ENCODE measurements at regions not wholly inside any gene's neighbourhood (a gene's known extent, or its start where the extent isn't known, plus 50 kb on each side); places are given as distances from the start of the nearest gene placed in this dataset.

DNA sequence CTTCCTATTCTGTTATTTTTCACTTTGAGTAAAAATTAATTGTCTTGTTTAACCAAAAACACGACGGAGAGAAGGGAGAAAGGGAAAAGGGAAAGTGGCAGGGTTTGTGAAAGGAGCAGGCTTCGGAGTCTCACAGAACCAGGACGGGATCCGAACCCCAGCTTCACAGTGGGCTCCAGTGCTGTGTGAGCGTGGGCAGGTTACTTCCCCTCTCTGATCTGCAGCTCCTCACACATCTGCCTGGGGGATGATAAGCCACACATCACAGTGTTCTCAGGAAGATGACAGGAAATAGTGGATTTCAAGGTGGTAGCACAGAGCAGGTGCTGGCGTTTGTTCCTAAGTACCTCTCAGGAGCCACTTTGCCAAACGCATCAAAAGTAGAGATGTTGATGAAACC lies 94.2 kb upstream of the GPR26 start:
- peak; percentile 15 for DNase-seq
- Histone ChIP-seq H3K36me3 (no peaks in the 10 kb centered on the region), H3K4me1 (no peaks in the 10 kb centered on the region), H3K27me3 (peaks cover 0 to 52% (median 20%) of the 10 kb centered on the region in 3 donors), H3K4me3 (no peak overlapping the region), H3K9me3 (no peaks in the 10 kb centered on the region), H3K27ac (no peak overlapping the region)
- TF ChIP-seq, protein P1, sequence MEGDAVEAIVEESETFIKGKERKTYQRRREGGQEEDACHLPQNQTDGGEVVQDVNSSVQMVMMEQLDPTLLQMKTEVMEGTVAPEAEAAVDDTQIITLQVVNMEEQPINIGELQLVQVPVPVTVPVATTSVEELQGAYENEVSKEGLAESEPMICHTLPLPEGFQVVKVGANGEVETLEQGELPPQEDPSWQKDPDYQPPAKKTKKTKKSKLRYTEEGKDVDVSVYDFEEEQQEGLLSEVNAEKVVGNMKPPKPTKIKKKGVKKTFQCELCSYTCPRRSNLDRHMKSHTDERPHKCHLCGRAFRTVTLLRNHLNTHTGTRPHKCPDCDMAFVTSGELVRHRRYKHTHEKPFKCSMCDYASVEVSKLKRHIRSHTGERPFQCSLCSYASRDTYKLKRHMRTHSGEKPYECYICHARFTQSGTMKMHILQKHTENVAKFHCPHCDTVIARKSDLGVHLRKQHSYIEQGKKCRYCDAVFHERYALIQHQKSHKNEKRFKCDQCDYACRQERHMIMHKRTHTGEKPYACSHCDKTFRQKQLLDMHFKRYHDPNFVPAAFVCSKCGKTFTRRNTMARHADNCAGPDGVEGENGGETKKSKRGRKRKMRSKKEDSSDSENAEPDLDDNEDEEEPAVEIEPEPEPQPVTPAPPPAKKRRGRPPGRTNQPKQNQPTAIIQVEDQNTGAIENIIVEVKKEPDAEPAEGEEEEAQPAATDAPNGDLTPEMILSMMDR (IDR thresholded peaks at IDR 0.05): no peak
- no peak for TF ChIP-seq POLR2AphosphoS5 (IDR thresholded peaks at IDR 0.05)
- TF ChIP-seq EP300 (IDR thresholded peaks at IDR 0.05): no peak
- TF ChIP-seq POLR2A (IDR thresholded peaks at IDR 0.05): no peak
- 72 to 82% methylated on average over 8 of the region's 8 CpGs for WGBS, 2 donors
- intact Hi-C loops (cut with DNase I): no loop called here

DNA sequence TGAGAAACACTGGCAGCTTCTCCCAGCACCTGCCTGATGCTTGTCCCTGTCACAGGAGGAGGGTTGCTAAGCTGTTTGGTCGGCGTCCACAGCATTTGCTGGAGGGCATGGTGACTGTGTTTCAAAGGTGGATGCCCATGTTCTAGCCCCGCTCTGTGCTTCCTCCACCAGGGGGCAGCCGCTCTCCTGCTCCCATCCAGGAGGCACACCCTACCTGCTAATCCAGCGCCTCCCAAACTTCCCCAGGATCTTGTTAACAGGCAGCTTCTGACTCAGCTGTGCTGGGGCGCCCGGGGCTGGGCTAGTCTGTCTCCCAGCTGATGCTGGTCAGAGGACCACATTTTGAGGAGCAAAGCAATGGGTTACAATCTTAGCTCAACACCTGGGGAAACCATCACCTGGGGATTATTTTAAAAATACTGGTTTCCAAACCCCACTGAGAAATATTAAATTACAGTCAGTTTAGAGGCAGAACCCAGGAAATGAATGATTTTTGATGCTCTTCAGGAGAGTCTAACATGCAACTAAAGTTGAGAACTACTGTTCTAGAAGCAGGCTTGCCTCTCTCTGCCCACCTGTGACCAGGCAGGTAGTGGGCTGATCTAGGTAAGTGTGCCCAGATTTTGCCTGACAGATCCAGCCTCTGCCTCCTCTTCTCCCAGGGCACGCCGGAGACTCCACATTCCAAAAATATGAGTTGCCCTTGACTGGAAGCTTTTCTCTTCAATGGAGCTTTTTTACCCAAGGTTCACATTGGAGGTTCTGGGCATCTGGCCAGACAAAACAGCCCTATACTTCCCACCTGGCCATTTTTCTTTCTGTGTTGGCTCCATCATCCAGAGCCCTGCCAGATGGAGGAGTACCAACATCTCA lies 92.7 kb upstream of the GPR26 start:
- H3K27me3 ChIP-seq: peaks cover 0 to 46% (median 20%) of the 10 kb centered on the region in 3 donors

DNA sequence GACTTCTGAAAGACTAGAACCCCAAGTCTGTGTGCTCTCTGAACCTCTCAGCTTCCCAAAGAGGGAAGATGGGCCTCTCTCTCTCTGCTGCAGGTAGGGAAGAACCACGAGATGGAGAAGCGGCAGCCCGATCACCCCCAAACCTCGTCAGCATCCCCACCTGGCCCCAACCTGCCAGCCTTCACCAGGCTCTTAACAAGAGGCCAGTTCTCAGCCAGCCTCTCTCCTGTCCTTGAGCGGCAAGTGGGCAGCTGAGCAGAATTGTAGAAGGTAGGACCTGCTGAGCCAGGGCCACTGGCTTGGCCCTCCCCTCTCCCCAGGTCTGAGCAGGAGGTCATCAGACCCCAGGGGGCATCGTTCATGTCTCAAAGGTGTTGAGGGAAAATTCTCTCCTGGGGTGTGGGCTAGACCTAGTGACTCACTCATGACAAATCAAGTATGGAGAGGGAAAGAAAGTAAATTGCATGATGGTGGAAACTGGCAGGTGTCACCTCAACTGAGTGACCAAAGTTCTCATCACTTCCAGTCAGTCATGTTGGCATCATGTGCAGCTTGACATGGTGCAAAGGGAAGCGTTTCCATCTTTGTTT lies 92.0 kb upstream of the GPR26 start:
- Histone ChIP-seq H3K36me3 (no peaks in the 10 kb centered on the region), H3K9me3 (no peaks in the 10 kb centered on the region), H3K27ac (no peak overlapping the region), H3K4me3 (no peak overlapping the region), H3K27me3 (peaks cover 0 to 40% (median 20%) of the 10 kb centered on the region in 3 donors), H3K4me1 (no peaks in the 10 kb centered on the region)
- intact Hi-C loops (cut with DNase I): no loop called here
- WGBS, 2 donors: 73 to 79% methylated on average over 7 of the region's 7 CpGs
- peak; percentile 52 for DNase-seq
- TF ChIP-seq POLR2AphosphoS5 (IDR thresholded peaks at IDR 0.05) (no peak), POLR2A (IDR thresholded peaks at IDR 0.05) (no peak), EP300 (IDR thresholded peaks at IDR 0.05) (no peak)
- TF ChIP-seq, protein P1 (IDR thresholded peaks at IDR 0.05): no peak

More for the DNA sequence above, 92.7 kb upstream of the GPR26 start:
- H3K36me3 ChIP-seq: no peaks in the 10 kb centered on the region
- no peaks in the 10 kb centered on the region for H3K4me1 ChIP-seq
- DNase-seq: peak; percentile 40
- intact Hi-C loops (cut with DNase I): no loop called here
- H3K9me3 ChIP-seq: no peaks in the 10 kb centered on the region
- WGBS, 2 donors: 10 to 22% methylated on average over 9 of the region's 9 CpGs
- no peak overlapping the region for H3K4me3 ChIP-seq
- TF ChIP-seq EP300 (IDR thresholded peaks at IDR 0.05) (no peak), POLR2AphosphoS5 (IDR thresholded peaks at IDR 0.05) (no peak), POLR2A (IDR thresholded peaks at IDR 0.05) (no peak)
- TF ChIP-seq, protein P1 (IDR thresholded peaks at IDR 0.05): no peak
- H3K27ac ChIP-seq: no peak overlapping the region

DNA sequence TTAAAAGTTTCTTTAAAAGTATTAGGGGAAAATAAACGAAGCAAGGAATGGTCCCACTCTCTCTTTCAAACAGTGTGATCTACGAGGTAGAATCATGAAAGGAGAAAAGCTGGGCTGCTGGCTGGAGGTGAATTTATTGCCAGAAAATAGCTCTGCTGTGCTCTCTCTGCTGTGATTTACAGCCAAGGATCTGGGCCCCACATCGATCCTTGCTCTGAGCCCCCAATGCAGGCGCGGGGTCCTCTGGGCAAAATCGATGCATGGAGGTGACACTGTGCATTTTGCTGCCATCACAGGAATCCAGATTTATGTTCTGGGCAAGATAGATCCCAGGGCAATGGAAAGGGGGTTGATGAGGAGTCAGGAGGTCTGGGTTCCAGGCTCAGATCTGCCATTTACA lies 91.0 kb upstream of the GPR26 start:
- no peak overlapping the region for H3K4me3 ChIP-seq
- no peak for DNase-seq
- 68 to 74% methylated on average over 6 of the region's 6 CpGs for WGBS, 2 donors
- intact Hi-C loops (cut with DNase I): no loop called here
- H3K4me1 ChIP-seq: no peaks in the 10 kb centered on the region
- H3K27ac ChIP-seq: no peak overlapping the region
- H3K27me3 ChIP-seq: peaks cover 0 to 31% (median 12%) of the 10 kb centered on the region in 3 donors
- TF ChIP-seq EP300 (IDR thresholded peaks at IDR 0.05) (no peak), POLR2A (IDR thresholded peaks at IDR 0.05) (no peak), POLR2AphosphoS5 (IDR thresholded peaks at IDR 0.05) (no peak)
- TF ChIP-seq, protein P1 (IDR thresholded peaks at IDR 0.05): no peak
- no peaks in the 10 kb centered on the region for H3K9me3 ChIP-seq
- H3K36me3 ChIP-seq: no peaks in the 10 kb centered on the region

All from sigmoid colon (tissue), 6 donors.